Epidermal melanocyte (primary cell): ENCODE measurements at regions not wholly inside any gene's neighbourhood (a gene's known extent, or its start where the extent isn't known, plus 50 kb on each side); places are given as distances from the start of the nearest gene placed in this dataset.

Experiments used
- DNase-seq: peaks from one replicate; pipeline ENCODE4 v3.0.0; 2011; ENCODE audit warnings: low spot score; ENCODE audit not compliant: insufficient read length

DNA sequence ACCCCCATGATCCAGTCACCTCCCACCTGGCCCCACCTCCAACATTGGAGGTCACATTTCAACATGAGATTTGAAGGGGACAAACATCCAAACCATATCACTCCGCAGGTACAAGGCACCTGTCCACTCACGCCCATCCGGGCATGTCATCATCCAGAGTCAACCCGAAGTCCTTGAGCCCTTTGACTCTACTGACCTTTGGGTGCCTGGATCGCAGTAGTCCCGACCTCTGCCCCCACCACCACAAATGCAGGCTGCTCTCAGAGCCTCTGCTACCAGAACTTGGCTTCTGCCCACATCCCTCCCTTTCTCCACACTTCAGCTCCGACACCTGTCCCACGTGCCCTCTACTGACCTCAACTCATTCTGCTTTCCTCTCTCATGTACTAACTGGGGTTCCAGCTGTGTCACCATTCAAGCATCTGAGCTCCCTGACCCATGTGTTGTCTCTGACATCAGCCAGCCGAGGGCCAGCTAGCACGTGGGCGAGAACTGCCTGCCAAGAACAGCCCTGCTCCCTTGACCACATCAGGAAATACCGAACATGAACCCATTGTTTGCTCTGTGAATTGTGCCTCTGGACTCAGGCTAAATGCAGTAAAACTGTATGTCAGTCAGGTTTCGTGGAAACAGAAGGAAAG, 498.3 kb upstream of the SULF2 start:
- peak; percentile 36 for DNase-seq

DNA sequence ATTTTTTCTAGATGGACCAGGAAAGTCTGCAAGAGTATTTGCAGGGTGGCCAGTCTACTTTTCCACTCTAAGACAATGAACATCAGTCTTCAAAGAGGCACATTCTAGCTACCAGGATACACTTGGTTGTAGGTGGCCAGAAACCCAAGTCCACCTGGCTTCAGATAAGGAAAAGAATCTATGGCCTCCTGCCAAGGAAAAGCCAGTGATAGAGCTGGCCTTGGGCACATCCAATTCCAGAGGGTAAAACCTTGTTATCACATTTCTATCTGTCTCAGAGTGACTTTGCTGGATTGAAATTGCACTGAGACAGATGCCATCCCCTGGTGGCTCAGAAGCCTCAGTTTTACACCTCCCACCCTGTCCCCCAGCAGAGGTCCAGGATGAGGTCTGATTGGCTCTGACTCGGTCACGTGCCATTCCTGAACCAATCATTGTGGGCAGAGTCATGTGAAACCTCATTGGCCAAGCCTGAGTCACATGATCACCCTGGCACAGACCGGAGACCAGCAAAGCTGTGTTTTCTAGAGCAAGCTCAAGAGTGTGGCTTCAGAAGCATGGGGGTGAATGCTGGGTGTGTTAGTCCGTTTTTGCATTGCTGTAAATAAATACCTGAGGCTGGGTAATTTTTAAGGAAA, 497.4 kb upstream of the SULF2 start:
- no peak for DNase-seq

DNA sequence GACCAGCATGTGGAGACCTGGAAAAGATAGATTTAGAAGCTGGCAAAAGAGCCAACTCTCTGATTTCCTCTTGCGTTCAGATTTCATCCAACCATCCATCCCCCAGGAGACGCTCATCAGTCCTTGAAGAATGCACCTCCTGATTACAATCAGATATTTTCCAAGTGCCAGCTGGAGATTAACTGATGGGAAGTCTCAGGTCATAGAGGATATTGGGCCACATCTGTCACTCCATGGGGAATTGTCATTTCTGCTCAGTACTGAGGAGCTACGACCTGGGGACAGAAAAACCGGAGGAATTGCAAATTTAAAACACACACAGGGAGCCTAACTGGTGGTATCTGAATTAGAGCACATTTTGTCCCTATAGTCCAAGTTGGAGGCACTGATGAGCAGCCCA, 496.2 kb upstream of the SULF2 start:
- no peak for DNase-seq

DNA sequence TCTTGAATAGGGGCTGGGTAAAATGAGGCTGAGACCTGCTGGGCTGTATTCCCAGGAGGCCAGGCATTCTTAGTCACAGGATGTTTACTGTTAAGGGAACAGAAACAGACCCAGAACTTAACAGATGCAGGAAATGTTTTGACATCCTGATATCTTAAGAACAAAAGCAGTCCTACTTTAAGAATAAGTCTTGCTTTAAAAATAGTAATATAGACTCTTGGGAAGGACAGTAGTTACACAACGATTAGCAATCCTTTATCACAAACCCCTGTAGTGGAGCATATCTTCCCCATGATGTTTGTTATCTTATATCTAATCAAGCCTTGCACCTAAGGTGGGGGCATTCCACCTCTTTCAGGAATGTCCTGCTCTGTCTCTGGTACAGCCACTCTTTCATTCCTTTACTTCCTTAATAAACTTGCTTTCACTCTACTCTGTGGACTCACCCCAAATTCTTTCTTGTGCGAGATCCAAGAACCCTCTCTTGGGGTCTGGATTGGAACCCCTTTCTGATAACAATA, 493.7 kb upstream of the SULF2 start:
- DNase-seq, result no peak

DNA sequence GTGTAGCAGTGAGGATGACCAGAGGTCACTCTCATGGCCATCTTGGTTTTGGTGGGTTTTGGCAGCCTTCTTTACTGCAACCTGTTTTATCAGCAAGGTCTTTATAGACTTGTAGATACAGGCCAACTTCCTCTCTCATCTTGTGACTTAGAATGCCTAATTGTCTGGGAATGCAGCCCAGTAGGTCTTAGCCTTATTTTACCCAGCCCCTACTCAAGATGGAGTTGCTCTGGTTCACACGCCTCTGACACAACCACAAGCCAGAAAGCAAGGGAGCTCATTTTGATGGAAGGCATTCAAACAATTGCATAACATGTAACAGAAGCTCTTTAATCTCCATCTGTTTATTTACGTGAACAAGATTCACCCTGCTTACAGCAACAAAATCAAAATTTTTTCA, 492.0 kb upstream of the SULF2 start:
- DNase-seq, result no peak

DNA sequence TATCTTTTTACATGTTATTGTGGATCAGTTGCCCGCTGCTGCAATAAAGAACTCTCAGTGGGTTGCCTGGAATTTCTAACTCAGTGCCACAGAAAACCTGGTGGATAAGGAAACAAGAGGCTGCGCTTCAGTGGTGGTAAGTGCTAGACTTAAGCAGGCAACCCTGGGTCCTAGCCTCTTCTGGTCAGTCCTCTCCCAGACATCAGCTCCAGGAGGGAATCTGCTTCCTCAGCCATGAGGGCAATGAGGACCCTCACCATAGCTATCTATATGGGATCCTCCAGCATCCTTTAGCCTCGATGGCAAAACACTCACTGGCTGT, 490.7 kb upstream of the SULF2 start:
- no peak for DNase-seq

DNA sequence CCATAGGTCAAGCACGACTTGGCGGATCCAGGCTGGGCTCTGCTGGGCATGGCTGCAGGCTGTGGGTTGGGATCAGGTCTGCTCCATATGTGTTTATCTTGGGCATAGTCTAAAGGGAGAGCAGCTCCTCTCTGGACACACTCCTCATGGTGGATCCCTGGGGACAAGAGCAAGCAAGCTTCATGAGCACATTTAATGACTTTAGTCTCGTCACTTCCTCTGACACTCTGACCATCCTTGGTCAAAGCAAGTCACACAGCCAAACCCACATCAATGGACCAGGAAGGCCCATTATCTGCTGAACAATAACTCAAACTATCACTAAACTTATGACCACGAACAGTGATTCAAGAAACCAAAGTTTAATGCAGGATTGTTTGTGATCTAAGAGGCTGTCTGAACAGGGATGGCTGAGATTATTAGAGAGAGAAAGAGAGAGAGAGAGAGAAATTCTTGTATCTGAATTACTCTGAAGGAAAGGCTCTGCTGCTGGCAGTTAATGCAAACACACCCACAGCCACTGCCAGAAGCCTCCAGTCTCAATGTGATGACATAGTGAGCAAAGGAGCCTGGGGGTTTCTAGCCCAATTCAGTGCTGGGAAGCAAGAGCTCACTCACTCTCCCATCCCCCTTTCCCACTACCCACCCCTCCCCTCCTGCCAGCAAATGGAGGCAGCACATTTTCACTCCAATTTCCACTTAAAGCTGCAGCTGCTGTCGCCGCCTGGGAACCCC, 490.2 kb upstream of the SULF2 start:
- DNase-seq, result no peak

DNA sequence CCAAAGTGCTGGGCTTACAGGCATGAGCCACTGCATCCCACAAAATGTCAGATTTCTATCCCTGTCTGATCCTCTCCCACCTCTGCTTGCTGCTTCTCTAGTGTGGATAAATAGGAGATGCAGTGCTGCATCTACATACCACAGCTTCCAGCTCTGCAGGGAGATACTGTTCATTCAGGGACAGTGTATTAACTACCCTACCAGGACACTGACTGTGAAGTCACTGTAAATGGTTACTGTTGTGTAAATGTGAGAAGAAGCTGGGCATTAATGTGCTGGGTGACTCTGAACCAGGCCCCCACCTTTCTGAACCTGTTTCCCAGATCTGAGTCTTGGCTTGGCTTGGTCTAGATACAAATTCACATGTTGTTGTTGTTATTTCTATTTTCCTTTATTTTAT, 488.6 kb upstream of the SULF2 start:
- DNase-seq, result no peak

DNA sequence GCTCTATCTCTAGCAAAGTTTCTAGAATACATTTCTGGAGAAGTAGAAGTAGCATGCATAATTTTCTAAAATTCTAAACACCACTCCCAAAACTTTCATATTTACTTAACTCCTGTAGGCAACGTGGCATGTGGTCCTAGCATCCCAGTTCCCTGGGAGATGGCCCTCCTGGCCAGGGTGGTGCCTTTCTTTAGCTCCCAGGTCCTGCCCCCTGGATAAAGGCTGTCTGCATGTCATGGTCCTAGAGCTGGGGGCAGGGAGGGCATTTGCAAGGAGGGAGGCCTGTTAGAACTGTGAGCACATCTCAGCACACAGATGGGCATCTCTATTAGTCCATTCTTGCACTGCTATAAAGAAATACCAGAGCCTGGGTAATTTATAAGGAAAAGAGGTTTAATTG, 485.6 kb upstream of the SULF2 start:
- no peak for DNase-seq

DNA sequence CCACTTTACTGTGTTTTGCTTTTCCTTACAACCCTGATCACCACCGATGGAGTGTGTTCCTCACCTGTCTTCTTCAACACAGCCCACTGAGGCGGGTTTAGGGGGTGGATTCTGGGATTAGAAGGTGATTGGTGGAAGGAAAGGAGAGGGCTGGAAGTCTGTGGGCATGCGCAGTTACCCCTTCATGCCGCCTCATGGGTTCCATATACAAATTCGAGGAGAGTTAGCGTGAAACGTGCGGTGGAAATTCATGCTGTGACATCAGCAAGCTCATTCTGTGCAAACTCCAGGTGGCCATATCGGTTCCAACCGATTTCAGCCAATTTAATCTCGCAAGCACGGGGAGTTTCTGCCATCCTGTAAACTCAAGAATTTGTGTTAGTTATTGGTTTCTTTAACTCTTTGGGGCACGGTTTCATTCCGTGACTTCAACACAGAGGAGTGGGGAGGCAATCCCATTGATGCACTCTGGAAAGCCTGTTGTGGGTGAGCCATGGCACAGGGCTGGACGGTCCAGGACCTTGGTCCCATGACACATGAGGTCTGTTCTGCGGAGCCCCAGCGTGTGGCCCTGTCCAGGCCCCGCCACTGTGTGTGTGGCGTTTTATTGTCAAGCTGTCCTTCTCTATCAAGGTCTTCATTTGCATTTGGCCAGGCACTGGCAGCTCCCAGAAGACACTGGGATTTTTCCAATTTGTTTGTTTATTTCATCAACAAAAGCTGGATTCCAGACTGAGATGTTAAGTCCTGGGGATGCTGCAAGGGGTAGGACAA, 482.8 kb upstream of the SULF2 start:
- no peak for DNase-seq

DNA sequence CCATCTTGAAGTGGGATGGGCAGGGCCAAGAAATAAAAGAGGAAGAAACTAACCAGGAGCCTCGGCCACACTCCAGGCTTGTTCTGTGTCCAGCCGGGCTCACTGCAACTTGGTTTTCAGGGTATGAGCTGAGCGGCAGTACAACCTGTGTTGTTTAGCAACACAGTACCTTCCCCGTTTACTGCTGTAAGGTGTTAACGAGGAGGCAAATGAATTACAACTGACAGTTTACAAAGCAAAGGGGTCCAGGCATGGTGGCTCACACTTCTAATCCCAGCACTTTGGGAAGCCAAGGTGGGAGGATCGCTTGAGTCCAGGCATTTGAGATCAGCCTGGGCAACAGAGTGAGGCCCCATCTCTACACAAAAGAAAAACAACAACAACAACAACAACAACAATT, 481.3 kb upstream of the SULF2 start:
- no peak for DNase-seq

DNA sequence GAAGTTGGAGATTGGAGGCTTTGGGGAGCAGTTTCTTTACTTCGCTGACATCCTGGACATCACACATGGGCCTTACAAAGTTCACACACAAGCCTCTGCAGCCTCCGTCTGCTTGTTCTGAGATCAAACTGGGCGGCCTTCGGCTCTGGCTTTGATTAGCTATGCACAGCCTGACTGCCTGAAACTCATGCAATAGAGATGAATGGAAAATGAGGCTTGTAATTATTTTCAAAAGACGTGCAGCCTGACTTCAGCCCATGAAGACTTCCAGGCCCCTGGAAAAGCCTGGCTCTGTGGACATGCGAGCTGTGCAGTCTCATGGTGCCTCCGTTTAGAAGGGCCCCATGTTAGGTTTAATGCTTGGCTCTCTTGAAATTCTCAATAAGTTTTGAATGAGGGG, 480.5 kb upstream of the SULF2 start:
- DNase-seq, result no peak

DNA sequence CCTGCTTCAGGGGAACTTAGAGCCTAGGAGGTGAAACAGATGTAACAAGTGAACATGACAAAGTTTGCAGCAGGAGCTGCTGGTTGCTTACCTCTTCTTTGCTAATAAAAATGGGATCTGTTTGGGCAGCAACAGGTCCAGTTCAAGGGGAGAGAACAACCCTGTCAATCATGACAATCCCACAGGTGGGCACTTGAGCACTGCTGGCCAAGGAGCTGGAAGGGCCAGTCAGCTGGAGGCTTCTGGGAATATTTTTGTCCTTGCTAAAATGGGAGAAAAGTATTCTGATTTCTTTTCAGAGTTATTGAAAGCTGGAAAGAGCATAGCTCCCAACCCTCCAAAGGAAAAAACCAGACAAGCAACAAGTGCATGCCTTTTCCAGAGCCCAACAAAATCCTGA, 477.7 kb upstream of the SULF2 start:
- no peak for DNase-seq

DNA sequence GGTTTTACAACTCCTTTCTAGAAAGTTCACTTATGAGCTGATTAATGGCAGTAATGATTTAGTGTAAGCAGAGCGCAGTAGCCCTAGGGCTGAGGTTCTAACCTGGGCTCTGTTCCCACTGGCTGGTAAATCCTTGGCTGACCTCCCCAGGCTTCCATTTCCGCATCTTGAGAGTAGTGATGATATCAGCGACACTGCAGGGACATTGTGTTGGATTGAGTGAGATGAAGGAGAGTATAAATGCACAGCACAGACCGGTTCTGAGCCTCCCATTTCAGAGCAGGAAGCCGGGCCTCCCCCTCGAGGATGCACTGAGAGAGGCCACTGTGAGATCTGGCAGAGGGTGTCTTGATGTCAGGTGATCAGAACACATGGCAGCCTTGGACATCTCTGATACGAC, 477.2 kb upstream of the SULF2 start:
- DNase-seq, result no peak

DNA sequence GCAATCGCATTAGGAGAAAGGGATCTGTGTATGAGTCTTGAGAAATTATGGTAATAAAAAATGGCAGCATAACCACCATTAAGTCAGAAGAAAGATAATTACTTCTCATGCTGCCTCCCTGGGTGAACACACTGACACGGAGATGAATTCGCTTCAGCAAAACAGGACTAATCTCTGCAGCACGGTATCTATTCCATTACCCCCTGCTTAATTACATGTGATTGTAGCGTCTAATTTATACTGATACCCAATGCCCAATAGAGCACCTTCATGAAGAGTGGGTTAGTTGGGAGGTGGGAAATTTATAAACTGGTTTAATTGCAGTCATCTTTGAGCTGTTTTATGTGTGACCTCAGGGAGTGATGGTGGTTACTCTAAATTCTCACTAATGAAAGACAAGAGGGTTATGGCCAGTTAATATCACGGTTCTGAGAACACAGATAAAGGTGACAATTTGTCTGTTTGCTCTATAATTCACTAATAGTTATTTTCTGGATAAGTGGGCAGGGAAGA, 476.2 kb upstream of the SULF2 start:
- DNase-seq, result no peak

DNA sequence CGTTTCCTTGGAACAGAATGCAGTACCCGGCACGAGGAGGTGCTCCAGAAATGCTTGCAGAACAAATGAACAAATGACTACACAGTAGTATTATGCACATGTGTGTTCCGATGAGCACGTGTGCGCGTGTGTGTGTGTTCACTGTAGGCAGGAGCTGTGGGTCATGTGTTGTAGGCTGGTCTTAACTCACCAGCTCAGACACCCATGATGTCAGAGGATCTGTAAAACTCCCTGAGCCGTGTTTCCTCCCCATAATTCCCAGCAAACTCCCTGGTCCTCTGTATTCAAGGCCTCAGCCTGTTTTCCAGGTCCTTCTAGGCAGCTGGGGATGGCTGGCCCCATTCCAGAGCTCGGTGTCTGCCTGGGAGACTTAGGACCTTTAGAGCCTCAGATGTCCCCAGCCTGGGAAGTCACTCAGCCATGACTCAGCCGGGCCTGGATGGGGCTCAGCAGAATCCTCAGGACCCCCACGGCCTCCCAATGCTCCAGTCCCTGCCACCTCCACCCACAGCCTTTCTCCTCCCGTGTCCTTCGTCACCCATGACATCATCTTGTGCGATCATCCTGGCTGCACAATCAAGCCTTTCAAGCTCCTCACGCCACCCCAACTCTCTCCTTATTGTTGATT, 475.0 kb upstream of the SULF2 start:
- no peak for DNase-seq

DNA sequence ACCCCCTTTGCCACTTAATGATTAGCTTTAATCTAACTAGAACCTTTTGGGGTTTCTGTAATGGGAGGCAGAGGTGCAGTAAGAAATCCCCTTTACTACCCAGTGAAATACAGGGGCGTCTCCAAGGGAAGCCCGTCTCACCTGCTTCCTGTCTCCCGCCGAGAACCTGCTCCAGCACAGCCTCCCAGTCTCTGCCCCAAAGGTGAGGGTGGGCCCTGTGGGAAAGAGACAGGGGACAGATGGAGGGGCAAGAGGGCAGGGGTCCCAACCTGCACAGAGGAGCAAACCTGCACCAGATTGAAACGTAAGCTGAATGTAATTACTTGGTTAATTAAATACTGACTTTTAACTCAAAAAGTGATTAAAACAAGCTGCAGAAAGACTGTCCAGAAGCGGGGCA, 474.2 kb upstream of the SULF2 start:
- DNase-seq, result no peak

DNA sequence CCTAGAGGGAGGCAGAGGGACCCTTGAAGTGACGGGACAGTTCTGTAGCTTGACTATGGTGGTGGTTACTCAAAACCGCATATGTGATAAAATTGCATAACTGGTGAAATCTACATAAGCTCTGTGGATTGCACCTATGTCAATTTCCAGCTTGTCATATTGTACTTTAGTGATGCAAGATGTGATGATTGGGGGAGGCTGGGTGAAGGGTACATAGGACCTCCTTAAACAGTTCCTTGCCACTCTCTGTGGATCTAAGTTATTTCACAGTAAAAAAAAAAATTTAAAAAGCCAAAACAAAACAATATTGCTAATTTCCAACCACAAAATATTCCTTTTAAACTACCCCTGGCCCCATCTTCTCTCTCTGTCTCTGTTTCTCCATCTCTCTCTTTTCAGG, 472.6 kb upstream of the SULF2 start:
- DNase-seq, result no peak

DNA sequence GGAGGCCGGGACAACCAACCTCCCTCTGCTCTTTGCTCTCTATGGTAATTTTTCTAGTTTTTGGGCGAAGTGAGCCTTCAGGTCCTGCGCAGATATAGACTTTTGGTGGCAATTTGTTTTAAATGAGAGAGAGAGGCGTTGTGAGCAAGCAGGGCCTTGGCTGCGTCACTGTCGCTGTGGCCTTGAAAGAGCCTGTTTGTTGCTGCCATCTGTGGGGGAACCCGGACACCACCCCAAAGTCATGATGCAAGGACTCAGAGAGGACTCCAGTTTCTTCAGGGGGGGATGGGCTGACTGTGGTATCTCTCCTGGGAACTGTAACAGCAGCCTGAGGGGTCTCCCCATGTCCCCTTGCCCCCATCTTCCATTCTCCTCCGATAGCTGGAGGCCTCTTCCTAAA, 462.7 kb upstream of the SULF2 start:
- no peak for DNase-seq

DNA sequence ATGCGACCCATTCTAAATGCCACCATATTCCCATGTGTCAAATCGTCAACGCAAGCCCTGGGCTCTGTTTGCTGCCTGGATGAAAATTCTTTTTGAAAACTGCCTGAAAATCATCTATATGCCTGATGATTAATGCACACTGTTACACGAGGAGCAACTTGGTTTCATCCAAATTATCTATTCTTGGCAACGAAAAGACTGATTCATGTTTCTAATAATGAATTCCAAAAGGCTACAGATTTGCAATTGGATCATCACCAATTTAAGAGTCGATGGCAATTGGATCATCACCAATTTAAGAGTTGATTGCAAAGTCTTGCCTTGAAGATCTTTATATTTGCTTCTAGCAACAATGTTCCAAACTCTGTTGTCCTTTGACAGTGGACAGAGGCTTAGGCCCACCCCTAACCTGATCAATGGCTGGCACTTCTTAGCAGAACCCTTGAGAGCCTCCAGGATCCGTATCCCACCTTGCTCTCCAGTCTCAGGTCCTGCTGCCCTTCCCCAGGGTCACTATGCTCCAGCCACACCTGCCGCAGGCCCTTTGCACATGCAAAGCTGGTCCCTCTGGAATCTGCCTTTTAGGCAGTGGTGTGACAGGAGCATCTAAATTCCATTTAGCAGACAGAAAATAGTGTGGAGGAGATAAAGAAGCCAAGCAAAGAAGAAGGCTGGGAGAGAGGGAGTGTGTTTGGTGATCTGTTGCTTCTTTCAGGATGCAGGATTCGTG, 460.9 kb upstream of the SULF2 start:
- no peak for DNase-seq

DNA sequence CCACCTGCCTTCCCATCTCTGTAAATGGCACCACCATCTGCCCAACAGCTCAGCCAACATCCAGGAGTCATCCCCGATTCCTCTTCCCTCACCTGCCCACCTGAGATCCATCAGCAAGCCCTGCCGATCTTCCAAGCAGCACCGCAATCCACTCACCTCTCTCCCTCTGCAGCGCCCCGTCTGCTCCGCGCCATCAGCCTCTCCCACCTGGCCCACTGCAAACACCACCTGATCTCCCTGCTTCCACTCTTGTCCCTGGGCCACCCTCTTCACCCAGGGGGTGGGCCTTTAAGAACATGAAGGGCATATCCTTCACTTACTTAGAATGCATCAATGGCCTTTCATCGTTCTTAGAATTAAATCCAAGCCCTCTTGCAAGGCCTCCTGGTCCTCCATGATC, 457.3 kb upstream of the SULF2 start:
- DNase-seq, result no peak
